ENCODE measurements at regions not wholly inside any gene's neighbourhood (a gene's known extent, or its start where the extent isn't known, plus 50 kb on each side); places are given as distances from the start of the nearest gene placed in this dataset.

DNA sequence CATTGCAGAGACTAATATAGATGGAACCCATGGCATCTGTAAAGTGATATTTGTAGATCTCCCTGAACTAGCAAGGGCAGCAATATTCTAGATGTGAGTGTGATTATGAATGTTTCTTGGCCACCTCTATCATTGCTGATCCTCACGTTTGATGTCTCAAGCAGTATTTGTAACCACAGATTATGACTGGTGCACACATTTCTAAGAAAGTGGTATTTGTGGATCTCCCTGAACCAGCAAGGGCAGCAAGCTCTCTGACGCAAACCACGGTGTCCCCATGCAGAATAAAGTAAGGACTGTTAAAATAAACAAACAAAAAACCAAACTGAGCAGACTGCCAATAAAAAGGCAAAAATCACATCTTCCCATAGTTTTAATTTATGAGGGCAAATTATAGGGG is 301.3 kb downstream of the CSNK1G3 start:
- TF ChIP-seq RBBP5 (IDR thresholded peaks at IDR 0.05; ENCODE audit: borderline replicate concordance, low read depth, low read length) = no peak
- TF ChIP-seq EZH2 (IDR thresholded peaks at IDR 0.05; ENCODE audit: low read depth, low read length, severe bottlenecking) = no peak
- TF ChIP-seq JUND (IDR thresholded peaks at IDR 0.05; ENCODE audit: low read length) = no peak

All from H1 (cell line).